TTC549 (cell line): ENCODE measurements at regions not wholly inside any gene's neighbourhood (a gene's known extent, or its start where the extent isn't known, plus 50 kb on each side); places are given as distances from the start of the nearest gene placed in this dataset.

ENCODE experiments used
- FAIRE-seq: peaks from 2 replicates; lab custom pipeline; 2012; peaks lifted over from hg19 to GRCh38; lab: Jason Lieb, UNC

DNA sequence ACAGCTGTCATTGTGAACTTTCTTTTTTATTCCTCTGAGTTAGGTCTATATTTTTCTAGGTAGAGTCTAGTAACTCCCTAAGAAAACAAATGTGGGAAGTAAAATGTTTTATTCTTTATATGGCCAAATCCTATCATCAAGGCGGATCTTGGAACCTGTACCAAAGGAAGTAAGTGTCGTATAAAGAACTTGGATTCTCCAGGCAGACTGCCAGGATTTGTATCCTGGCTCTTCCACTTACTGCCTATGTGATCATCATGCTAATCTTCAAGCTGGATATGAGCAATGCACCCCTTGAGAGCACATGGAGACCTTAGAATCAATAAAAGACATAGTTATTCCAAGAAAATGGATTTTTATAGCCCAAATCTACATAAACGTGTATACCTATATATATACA lies 286.5 kb downstream of the PCDH17 start:
- FAIRE-seq: no peak

DNA sequence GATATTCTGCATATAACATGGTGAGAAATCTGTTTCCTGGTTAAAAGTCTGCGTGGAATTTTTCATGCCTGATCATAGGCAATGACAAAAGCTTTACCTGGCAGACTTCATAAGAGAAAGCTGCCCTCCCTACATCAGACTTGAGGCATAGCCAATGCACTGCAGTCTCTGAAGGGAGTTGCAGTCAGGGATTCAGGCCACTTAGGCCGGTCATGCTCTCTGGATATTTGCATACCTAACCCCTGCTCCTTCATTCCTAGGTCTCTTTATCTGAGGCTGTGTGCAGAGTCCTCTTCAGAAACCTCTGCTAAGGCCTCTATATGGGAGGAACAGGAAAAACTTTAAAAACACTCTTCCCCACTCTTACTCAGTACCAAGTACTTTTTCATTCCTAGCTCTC lies 287.4 kb downstream of the PCDH17 start:
- no peak for FAIRE-seq

DNA sequence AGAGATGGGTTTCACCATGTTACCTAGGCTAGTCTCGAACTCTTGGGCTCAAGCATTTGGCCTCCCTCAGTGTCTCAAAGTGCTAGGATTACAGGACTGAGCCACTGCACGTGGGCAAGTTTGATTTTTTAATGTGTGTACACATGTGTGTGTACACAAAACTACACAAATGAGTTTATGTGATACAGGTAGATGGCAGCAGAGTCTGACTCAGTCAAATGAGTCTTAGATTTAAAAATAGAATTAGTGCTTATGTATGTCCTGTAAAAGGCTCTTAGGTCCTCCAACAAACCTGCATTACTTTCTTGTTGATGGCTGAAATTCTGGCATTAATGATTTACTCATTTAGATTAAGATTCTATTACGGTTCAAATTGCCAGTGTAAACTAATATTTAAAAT lies 293.7 kb downstream of the PCDH17 start:
- no peak for FAIRE-seq

DNA sequence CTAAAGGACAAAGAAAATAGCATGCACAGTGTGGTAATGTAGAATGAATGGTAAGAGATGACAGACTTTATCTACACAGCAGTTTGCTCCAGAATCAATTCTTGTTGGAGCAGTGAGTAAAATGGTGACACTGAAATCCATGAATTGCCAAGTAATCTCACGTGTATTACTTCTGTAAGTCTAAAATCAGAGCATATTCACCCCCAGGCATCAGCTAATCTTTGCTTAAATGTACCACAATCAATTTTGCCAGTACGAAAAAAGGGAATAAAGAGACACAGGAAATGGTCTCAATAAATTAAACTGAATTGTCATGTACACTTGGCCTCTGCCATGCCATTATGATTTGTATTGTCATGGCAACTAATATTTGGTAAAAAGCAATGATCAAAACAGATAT lies 294.2 kb downstream of the PCDH17 start:
- FAIRE-seq: no peak

GRCh38 chr13:57932061-57932460 lies 300.5 kb downstream of the PCDH17 start:
- FAIRE-seq: no peak

- FAIRE-seq: no peak
Measured at GRCh38 chr13:57933606-57934005, 302.1 kb downstream of the PCDH17 start.

DNA sequence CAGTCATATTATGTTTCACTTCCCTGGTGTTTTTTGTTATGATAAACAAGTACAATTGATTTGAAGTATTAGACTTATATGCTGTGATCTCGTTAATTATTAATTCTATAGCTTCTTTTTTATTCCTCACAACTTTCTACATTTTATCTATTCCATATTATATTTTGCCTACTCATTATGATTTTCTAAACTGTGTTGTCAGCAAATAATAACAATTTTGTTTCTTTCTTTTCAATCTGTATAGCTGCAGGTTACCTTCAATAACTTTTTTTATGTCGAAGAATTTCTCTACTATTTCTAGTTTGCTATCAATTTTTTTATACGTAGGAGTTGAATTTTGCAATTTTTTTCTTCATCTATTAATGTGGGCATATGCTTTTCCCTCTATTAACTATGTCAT lies 304.4 kb downstream of the PCDH17 start:
- FAIRE-seq: no peak

- FAIRE-seq: no peak
Measured at GRCh38 chr13:57946361-57946760, 314.8 kb downstream of the PCDH17 start.

GRCh38 chr13:57948884-57949283 lies 317.3 kb downstream of the PCDH17 start:
- FAIRE-seq: no peak

- no peak for FAIRE-seq
Measured at GRCh38 chr13:57969951-57970350, 338.4 kb downstream of the PCDH17 start.

- FAIRE-seq: no peak
Measured at GRCh38 chr13:57970404-57970803, 338.9 kb downstream of the PCDH17 start.

- FAIRE-seq: no peak
Measured at GRCh38 chr13:57982782-57983181, 351.2 kb downstream of the PCDH17 start.

DNA sequence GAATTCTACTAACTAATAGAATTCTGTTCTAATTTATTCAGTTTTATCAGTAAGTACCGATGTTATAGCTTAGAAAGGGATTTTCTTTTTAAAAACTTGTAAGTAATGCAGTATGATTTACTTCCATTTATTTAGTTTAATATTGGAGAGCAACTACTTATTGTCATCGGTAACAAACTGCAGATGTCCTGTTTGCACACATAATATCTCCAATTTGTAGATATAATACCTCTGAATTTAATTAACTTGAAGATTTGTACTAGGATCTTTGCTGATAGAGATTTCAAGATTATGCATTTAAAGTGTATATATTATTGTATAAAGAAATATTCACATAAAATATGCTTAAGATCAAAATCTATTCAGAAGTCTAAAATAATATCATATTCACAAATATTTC lies 356.7 kb downstream of the PCDH17 start:
- FAIRE-seq: no peak

DNA sequence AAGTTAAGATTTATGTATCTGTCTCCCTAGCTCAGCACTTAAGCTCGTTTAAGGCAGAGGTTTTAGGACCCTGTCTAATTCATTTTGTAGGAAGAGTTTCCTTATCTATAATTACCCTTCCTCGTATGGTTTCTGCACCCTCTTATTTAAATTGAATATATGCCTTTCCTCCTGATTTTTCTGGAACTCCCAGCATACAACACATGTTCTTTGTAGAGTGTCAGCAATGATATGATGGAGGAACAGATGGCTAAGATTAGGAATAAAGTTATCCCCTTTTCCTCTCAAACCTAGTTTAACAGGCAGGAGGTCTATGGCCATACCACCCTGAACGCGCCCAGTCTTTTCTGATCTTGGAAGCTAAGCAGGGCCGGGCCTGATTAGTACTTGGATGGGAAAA lies 359.5 kb downstream of the PCDH17 start:
- no peak for FAIRE-seq

GRCh38 chr13:57992416-57992815 lies 360.9 kb downstream of the PCDH17 start:
- FAIRE-seq: no peak

DNA sequence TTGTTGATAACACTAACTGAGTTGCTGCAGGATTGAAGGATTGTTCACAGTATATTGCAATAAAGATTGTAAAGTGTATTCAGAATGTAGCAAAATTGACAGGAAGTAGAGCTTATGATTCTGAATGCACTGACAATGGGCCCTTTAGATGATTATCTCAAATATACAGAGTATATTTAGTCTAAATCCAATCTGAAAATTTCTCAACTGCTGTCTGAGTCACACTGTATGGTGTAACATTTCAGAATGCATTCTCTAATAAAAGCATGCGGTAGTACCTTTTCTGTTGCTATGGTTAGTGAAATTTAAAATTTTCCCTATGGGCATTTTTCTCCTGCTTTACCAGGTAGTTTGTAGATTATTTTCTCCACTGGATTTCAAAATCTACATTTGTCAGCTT lies 365.2 kb downstream of the PCDH17 start:
- FAIRE-seq: no peak

DNA sequence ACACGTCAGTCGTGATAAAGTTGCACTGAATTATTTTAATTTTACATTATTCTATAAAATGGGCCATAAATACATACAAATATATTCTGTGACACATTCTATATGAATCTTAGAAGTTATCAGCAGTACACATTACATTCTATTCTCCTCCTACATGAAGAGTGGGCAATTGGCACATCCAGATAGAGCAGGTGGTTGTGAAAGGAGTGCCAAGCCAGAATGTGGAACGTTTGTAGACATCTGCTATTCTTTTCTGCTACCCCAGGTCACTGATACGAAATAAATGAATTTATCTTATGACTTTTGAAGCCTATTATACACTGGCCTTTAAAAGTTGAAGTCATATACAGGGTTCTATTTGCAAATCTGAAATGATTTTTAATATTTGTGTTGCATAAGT lies 373.2 kb downstream of the PCDH17 start:
- FAIRE-seq: no peak

DNA sequence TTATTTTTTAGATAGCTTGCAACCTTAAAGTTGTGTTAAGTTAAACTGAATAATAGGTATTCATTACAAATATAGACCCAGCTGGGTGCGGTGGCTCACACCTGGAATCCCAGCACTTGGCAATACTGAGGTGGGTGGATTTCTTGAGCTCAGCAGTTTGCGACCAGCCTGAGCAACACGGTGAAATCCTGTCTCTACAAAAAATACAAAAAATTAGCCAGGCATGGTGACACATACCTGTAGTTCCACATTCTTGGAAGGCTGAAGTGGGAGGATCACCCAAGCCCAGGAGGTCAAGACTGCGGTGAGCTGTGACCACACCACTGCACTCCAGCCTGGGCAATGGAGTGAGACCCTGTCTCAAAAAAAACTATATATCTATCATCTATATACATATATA lies 386.5 kb downstream of the PCDH17 start:
- no peak for FAIRE-seq

GRCh38 chr13:58018865-58019264 lies 387.3 kb downstream of the PCDH17 start:
- no peak for FAIRE-seq

DNA sequence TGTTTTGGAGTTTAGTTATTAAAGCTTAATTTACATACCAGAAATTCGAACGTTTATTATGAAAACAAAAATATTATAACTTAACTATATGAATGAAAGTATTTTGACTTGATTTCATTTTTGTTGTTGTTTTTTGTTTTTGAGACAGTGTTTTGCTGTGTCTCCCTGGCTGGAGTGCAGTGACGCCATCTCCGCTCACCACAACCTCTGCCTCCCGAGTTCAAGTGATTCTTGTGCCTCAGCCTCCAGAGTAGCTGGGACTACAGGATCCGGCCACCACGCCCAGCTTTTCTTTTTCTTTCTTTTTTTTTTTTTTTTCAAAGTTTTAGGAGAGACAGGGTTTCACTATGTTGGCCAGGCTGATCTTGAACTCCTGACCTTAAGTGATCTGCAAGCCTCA lies 392.6 kb downstream of the PCDH17 start:
- no peak for FAIRE-seq

- FAIRE-seq: no peak
Measured at GRCh38 chr13:58025821-58026220, 394.3 kb downstream of the PCDH17 start.

- no peak for FAIRE-seq
Measured at GRCh38 chr13:58032676-58033460, 401.3 kb downstream of the PCDH17 start.

- no peak for FAIRE-seq
Measured at GRCh38 chr13:58043971-58044370, 412.4 kb downstream of the PCDH17 start.

- no peak for FAIRE-seq
Measured at GRCh38 chr13:58048670-58049069, 417.1 kb downstream of the PCDH17 start.

GRCh38 chr13:58051396-58051795 lies 419.9 kb downstream of the PCDH17 start:
- no peak for FAIRE-seq
